Astrocyte (in vitro differentiated cells and primary cell): ENCODE measurements at regions not wholly inside any gene's neighbourhood (a gene's known extent, or its start where the extent isn't known, plus 50 kb on each side); places are given as distances from the start of the nearest gene placed in this dataset.

Experiments used
- CTCF ChIP-seq: IDR thresholded peaks from 2 replicates; pipeline ENCODE4 v1.5.1; 2011; ENCODE audit warnings: low read depth, mild to moderate bottlenecking, inconsistent platforms, low read length, moderate library complexity; ENCODE audit not compliant: insufficient read depth
- EZH2 ChIP-seq: IDR thresholded peaks from 2 replicates; pipeline ENCODE4 v1.6.1; 2012; ENCODE audit warnings: mild to moderate bottlenecking, low read length, inconsistent platforms; ENCODE audit not compliant: insufficient read depth

- TF ChIP-seq CTCF (no peak), EZH2 (no peak)
Observed at GRCh38 chr2:58860586-58860985, 619.5 kb upstream of the FANCL start.
